K562 (cell line): ENCODE measurements at regions not wholly inside any gene's neighbourhood (a gene's known extent, or its start where the extent isn't known, plus 50 kb on each side); places are given as distances from the start of the nearest gene placed in this dataset.

Experiments
- ATAC-seq: fragments of 200-7000 bp; cut with Tn5 transposase; 3 replicates; pipeline ENCODE4 v1.9.1; 2020; ENCODE audit warnings: moderate library complexity
- BruUV-seq: library from RNA; stranded (reverse); fragments of 400-500 nt; replicated peaks from 2 replicates; lab custom pipeline; 2021; lab: Mats Ljungman, UMichigan
- CTCF ChIA-PET: fragments of 300-600 bp; formaldehyde crosslinking; extraction: SDS; loops from one replicate; lab custom pipeline; 2021; ENCODE audit warnings: low intra/inter-chr PET ratio; lab: Yijun Ruan, JAX
- POLR2A ChIA-PET: fragments of 300-600, 350-650 bp; sonication (Branson Sonifier 250); formaldehyde crosslinking; extraction: SDS; loops from one replicate; lab custom pipeline; 2021; ENCODE audit warnings: antibody characterized with exemption, inconsistent platforms; lab: Yijun Ruan, JAX
- DNase-seq, 4 experiments: peaks; one replicate each; pipeline versions ENCODE4 v3.0.0 to v3.0.0-alpha.2; 2011 to 2018; ENCODE audit warnings: low spot score in 3 of 4, mixed read lengths in 3 of 4; ENCODE audit errors: extremely low read depth in 1 of 4
- FAIRE-seq: peaks from 2 replicates; lab custom pipeline; 2011; peaks lifted over from hg19 to GRCh38; lab: Jason Lieb, UNC
- H2AFZ ChIP-seq: 2 replicates; pipeline ENCODE4 v1.6.0; 2011; ENCODE audit warnings: low read depth, low read length, control low read depth, inconsistent platforms
- H3K27ac ChIP-seq: fragments of 200-600 bp; 3 replicates; pipeline ENCODE4 v1.8.0; 2011; ENCODE audit warnings: low read depth, mild to moderate bottlenecking, control low read depth, inconsistent platforms, low read length, moderate library complexity, mixed read lengths; ENCODE audit errors: extremely low read depth
- H3K27me3 ChIP-seq, 2 experiments: fragments of 300-600 bp in 1 of 2; 2 replicates in 1 of 2; 3 replicates in 1 of 2; pipeline versions ENCODE4 v1.6.0 to v1.8.0; 2011; ENCODE audit warnings: inconsistent platforms in 2 of 2, low read length in 2 of 2, mild to moderate bottlenecking in 1 of 2, mixed read lengths in 1 of 2, moderate library complexity in 1 of 2; ENCODE audit not compliant: control insufficient read depth in 2 of 2, insufficient read depth in 2 of 2
- H3K36me3 ChIP-seq: fragments of 300-600 bp; 3 replicates; pipeline ENCODE4 v1.8.0; 2011; ENCODE audit warnings: mild to moderate bottlenecking, low read length, inconsistent platforms; ENCODE audit not compliant: control insufficient read depth, insufficient read depth
- H3K4me1 ChIP-seq, 2 experiments: fragments of 200-600 bp in 1 of 2; replicated peaks in 1 of 2; 2 replicates in 1 of 2; 3 replicates in 1 of 2; pipeline versions ENCODE4 v1.5.1 to v1.8.0; 2011; ENCODE audit warnings: inconsistent platforms in 2 of 2, low read length in 2 of 2, mild to moderate bottlenecking in 1 of 2, mixed read lengths in 1 of 2, moderate library complexity in 1 of 2; ENCODE audit not compliant: control insufficient read depth in 2 of 2, insufficient read depth in 2 of 2
- H3K4me2 ChIP-seq: 2 replicates; pipeline ENCODE4 v1.6.1; 2011; ENCODE audit warnings: low read length, control low read depth, inconsistent platforms, mixed read lengths; ENCODE audit not compliant: insufficient read depth
- H3K4me3 ChIP-seq: fragments of 200-600 bp; sonication (generic), shearing (Covaris generic); 2 replicates; pipeline ENCODE4 v1.5.1; 2016; ENCODE audit warnings: control low read depth, inconsistent platforms
- H3K79me2 ChIP-seq: fragments of 200-600 bp; 3 replicates; pipeline ENCODE4 v1.8.0; 2011; ENCODE audit warnings: low read length, inconsistent platforms; ENCODE audit not compliant: control insufficient read depth, insufficient read depth
- H3K9ac ChIP-seq, 2 experiments: 2 replicates each; pipeline versions ENCODE4 v1.6.0 to v1.6.1; 2011; ENCODE audit warnings: low read depth in 2 of 2, low read length in 2 of 2, control low read depth in 1 of 2, inconsistent platforms in 1 of 2, mild to moderate bottlenecking in 1 of 2, mixed read lengths in 1 of 2; ENCODE audit not compliant: insufficient read depth in 1 of 2
- H3K9me1 ChIP-seq: one replicate; pipeline ENCODE4 v1.6.0; 2011; ENCODE audit warnings: inconsistent platforms, mild to moderate bottlenecking, low read length, moderate library complexity; ENCODE audit not compliant: control insufficient read depth, insufficient read depth
- H3K9me3 ChIP-seq: replicated peaks from 2 replicates; pipeline ENCODE4 v1.5.1; 2011; ENCODE audit warnings: low read depth, low read length, inconsistent platforms; ENCODE audit not compliant: control insufficient read depth, insufficient read depth
- H4K20me1 ChIP-seq: replicated peaks from 2 replicates; pipeline ENCODE4 v1.6.1; 2011; ENCODE audit warnings: low read length, inconsistent platforms, mixed read lengths; ENCODE audit not compliant: control insufficient read depth, insufficient read depth
- BHLHE40 ChIP-seq: IDR thresholded peaks from 2 replicates; pipeline ENCODE4 v1.6.1; 2011; ENCODE audit warnings: low read length, improper control_type of control experiment
- BRD9 ChIP-seq: fragments of 450-650 bp; IDR thresholded peaks from 2 replicates; pipeline ENCODE4 v1.6.1; 2018; ENCODE audit warnings: low read depth; ENCODE audit not compliant: partially characterized antibody
- ETS2 ChIP-seq: IDR thresholded peaks from 2 replicates; pipeline ENCODE4 v1.6.1; 2016; ENCODE audit warnings: borderline replicate concordance, missing genetic modification characterization, mild to moderate bottlenecking, moderate library complexity, missing compliant biosample characterization; ENCODE audit not compliant: poor library complexity, severe bottlenecking
- RAD21 ChIP-seq, 2 experiments: fragments of 250-450 bp in 1 of 2; fragments of 450-650 bp in 1 of 2; sonication (Bioruptor Pico) in 1 of 2; formaldehyde crosslinking in 1 of 2; IDR thresholded peaks in 1 of 2; conservative IDR thresholded peaks in 1 of 2; 2 replicates each; pipeline versions ENCODE4 v1.4.0 to v1.8.0; 2020 to 2022; ENCODE audit warnings: mild to moderate bottlenecking in 2 of 2, moderate library complexity in 1 of 2
- ZSCAN29 ChIP-seq: fragments of 450-650 bp; IDR thresholded peaks from 2 replicates; pipeline ENCODE4 v1.6.1; 2017
- WGBS: fragments of 100-300 bp; shearing (Covaris generic); methylation state at CpG from one replicate; pipeline ENCODE4 v1.1.6; 2016; ENCODE audit warnings: low coverage, mixed read lengths; ENCODE audit not compliant: insufficient coverage; ENCODE audit errors: missing lambda C conversion rate; 5-methylcytosine and 5-hydroxymethylcytosine counted together
- in situ Hi-C: fragments of 300-500 bp; cut with MboI; formaldehyde crosslinking; loops from 4 replicates; pipeline ENCODE4 v1.15.0; 2018; ENCODE audit warnings: inconsistent platforms, mixed read lengths
- intact Hi-C: fragments of 100-400 bp; cut with micrococcal nuclease; formaldehyde crosslinking; loops from 2 replicates; pipeline ENCODE4 v1.14.2; 2022
- TF ChIP-seq, protein P1 (sequence below): IDR thresholded peaks from 2 replicates; pipeline ENCODE4 v1.6.1; 2011; ENCODE audit warnings: borderline replicate concordance, low read depth, mild to moderate bottlenecking, moderate library complexity, low read length; ENCODE audit not compliant: insufficient read depth, poor library complexity, severe bottlenecking
- TF ChIP-seq, protein P2 (sequence below): fragments of 250-450 bp; sonication (Bioruptor Pico); IDR thresholded peaks from 2 replicates; pipeline ENCODE4 v1.4.0; 2020; ENCODE audit warnings: borderline replicate concordance
- TF ChIP-seq, protein P3 (sequence below): fragments of 450-650 bp; IDR thresholded peaks from one replicate; pipeline ENCODE4 v1.6.1; 2018; ENCODE audit warnings: mild to moderate bottlenecking, moderate library complexity; ENCODE audit not compliant: partially characterized antibody
- TF ChIP-seq, protein P4 (sequence below), 3 experiments: IDR thresholded peaks in 2 of 3; conservative IDR thresholded peaks in 1 of 3; 2 replicates each; pipeline ENCODE4 v1.5.1; 2011 to 2012; ENCODE audit warnings: low read length in 3 of 3, mild to moderate bottlenecking in 3 of 3, control low read depth in 2 of 3, improper control_type of control experiment in 1 of 3, inconsistent platforms in 1 of 3, low read depth in 1 of 3, mixed read lengths in 1 of 3, moderate library complexity in 1 of 3; ENCODE audit not compliant: insufficient read depth in 2 of 3
- TF ChIP-seq, protein P5 (sequence below): fragments of 200-400 bp; formaldehyde crosslinking; IDR thresholded peaks from 2 replicates; pipeline ENCODE4 v1.6.1; 2017; ENCODE audit warnings: mild to moderate bottlenecking, low read depth, low read length, moderate library complexity

DNA sequence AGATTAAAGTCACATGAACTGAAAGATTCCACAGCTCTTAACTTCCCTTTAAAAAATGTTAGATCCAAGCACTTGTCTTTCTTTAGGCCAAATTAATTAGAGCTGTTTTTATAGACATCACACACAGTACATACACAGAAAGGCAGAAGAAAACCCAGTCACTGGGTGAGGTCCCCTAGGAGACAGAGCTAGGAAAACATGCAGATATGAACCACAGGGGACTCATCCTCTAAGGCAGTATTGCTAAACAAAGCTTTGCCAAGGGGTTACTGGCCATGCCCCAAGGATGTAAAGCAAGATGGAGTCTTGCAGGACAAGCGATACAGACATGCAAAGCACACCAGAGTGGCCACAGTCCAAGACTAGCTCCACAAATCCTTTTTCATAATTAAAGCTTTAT lies 227.0 kb downstream of the SEMA6A start (continued):
- TF ChIP-seq BRD9 = no peak
- no peak for TF ChIP-seq ZSCAN29
- TF ChIP-seq, protein P1, sequence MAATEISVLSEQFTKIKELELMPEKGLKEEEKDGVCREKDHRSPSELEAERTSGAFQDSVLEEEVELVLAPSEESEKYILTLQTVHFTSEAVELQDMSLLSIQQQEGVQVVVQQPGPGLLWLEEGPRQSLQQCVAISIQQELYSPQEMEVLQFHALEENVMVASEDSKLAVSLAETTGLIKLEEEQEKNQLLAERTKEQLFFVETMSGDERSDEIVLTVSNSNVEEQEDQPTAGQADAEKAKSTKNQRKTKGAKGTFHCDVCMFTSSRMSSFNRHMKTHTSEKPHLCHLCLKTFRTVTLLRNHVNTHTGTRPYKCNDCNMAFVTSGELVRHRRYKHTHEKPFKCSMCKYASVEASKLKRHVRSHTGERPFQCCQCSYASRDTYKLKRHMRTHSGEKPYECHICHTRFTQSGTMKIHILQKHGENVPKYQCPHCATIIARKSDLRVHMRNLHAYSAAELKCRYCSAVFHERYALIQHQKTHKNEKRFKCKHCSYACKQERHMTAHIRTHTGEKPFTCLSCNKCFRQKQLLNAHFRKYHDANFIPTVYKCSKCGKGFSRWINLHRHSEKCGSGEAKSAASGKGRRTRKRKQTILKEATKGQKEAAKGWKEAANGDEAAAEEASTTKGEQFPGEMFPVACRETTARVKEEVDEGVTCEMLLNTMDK = no peak
- TF ChIP-seq, protein P2, sequence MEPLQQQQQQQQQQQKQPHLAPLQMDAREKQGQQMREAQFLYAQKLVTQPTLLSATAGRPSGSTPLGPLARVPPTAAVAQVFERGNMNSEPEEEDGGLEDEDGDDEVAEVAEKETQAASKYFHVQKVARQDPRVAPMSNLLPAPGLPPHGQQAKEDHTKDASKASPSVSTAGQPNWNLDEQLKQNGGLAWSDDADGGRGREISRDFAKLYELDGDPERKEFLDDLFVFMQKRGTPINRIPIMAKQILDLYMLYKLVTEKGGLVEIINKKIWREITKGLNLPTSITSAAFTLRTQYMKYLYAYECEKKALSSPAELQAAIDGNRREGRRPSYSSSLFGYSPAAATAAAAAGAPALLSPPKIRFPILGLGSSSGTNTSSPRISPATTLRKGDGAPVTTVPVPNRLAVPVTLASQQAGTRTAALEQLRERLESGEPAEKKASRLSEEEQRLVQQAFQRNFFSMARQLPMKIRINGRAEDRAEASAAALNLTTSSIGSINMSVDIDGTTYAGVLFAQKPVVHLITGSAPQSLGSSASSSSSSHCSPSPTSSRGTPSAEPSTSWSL = no peak
- TF ChIP-seq, protein P3, sequence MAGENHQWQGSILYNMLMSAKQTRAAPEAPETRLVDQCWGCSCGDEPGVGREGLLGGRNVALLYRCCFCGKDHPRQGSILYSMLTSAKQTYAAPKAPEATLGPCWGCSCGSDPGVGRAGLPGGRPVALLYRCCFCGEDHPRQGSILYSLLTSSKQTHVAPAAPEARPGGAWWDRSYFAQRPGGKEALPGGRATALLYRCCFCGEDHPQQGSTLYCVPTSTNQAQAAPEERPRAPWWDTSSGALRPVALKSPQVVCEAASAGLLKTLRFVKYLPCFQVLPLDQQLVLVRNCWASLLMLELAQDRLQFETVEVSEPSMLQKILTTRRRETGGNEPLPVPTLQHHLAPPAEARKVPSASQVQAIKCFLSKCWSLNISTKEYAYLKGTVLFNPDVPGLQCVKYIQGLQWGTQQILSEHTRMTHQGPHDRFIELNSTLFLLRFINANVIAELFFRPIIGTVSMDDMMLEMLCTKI = no peak
- no peak for TF ChIP-seq BHLHE40

DNA sequence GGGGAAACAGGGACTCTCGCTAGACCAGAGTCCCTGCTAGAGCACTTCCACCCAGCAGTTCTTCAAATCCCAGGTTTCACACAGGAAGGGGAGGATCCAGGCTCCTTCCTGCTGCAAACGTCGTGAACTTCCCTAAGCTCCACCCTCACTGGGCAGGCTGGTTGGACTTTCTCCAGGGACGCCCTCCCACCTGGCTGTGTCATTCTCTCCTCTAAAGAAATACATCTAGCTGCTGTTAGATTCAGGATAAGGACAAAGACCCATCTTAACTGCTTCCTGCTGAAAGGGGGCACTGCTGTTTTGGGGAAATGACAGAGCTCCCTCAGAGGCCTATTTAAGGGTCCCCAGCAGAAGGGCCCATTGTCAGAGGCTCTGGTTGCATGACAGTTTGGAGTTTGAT lies 230.7 kb downstream of the SEMA6A start:
- H3K36me3 ChIP-seq = no peaks in the 10 kb centered on the region
- 19% methylated on average over 4 of the region's 4 CpGs for WGBS
- H3K27ac ChIP-seq = no peak overlapping the region
- intact Hi-C loops (no loop called here), in situ Hi-C loops (no loop called here)
- H4K20me1 ChIP-seq = no peaks in the 10 kb centered on the region
- ChIA-PET POLR2A (no interaction called here), CTCF (no interaction called here)
- no peak overlapping the region for H3K4me2 ChIP-seq
- H3K4me1 ChIP-seq = no peaks in the 10 kb centered on the region; a peak in 1 of 5 replicates
- no peaks in the 10 kb centered on the region for H3K9me1 ChIP-seq
- H3K27me3 ChIP-seq = no peaks in the 10 kb centered on the region
- no peaks in the 10 kb centered on the region for H3K79me2 ChIP-seq
- H3K9me3 ChIP-seq = no peaks in the 10 kb centered on the region
- BruUV-seq = no TSS peak
- FAIRE-seq = no peak
- no peak overlapping the region for H3K9ac ChIP-seq
- H3K4me3 ChIP-seq = no peak overlapping the region
- peak in 1 of 4 experiments; percentile 27 for DNase-seq
- peak; percentile 60 for ATAC-seq
- H2AFZ ChIP-seq = no peak overlapping the region
- TF ChIP-seq, protein P4, sequence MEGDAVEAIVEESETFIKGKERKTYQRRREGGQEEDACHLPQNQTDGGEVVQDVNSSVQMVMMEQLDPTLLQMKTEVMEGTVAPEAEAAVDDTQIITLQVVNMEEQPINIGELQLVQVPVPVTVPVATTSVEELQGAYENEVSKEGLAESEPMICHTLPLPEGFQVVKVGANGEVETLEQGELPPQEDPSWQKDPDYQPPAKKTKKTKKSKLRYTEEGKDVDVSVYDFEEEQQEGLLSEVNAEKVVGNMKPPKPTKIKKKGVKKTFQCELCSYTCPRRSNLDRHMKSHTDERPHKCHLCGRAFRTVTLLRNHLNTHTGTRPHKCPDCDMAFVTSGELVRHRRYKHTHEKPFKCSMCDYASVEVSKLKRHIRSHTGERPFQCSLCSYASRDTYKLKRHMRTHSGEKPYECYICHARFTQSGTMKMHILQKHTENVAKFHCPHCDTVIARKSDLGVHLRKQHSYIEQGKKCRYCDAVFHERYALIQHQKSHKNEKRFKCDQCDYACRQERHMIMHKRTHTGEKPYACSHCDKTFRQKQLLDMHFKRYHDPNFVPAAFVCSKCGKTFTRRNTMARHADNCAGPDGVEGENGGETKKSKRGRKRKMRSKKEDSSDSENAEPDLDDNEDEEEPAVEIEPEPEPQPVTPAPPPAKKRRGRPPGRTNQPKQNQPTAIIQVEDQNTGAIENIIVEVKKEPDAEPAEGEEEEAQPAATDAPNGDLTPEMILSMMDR (IDR thresholded peaks at IDR 0.05 in 2 of 3, conservative IDR thresholded peaks at IDR 0.05 in 1 of 3; ENCODE audit: insufficient read depth in 2 of 3, low read depth in 1 of 3, low read length in 3 of 3) = peak in 1 of 3 experiments; percentile 30; a peak in 2 of 6 replicates
- TF ChIP-seq, protein P5, sequence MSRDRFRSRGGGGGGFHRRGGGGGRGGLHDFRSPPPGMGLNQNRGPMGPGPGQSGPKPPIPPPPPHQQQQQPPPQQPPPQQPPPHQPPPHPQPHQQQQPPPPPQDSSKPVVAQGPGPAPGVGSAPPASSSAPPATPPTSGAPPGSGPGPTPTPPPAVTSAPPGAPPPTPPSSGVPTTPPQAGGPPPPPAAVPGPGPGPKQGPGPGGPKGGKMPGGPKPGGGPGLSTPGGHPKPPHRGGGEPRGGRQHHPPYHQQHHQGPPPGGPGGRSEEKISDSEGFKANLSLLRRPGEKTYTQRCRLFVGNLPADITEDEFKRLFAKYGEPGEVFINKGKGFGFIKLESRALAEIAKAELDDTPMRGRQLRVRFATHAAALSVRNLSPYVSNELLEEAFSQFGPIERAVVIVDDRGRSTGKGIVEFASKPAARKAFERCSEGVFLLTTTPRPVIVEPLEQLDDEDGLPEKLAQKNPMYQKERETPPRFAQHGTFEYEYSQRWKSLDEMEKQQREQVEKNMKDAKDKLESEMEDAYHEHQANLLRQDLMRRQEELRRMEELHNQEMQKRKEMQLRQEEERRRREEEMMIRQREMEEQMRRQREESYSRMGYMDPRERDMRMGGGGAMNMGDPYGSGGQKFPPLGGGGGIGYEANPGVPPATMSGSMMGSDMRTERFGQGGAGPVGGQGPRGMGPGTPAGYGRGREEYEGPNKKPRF = no peak
- no peak for TF ChIP-seq ETS2
- peak in 1 of 2 experiments; percentile 17; a peak in 1 of 4 replicates for TF ChIP-seq RAD21 (CRISPR knock-in tag; conservative IDR thresholded peaks at IDR 0.05 in 1 of 2, IDR thresholded peaks at IDR 0.05 in 1 of 2)
